Endothelial cell of umbilical vein (primary cell): ENCODE measurements at regions not wholly inside any gene's neighbourhood (a gene's known extent, or its start where the extent isn't known, plus 50 kb on each side); places are given as distances from the start of the nearest gene placed in this dataset.

Experiments
- BruUV-seq: library from RNA; stranded (reverse); fragments of 400-500 nt; replicated peaks from 2 replicates; lab custom pipeline; 2021; lab: Mats Ljungman, UMichigan
- CTCF ChIA-PET: fragments of 300-600, 350-600 bp; sonication (Branson Sonifier 250); formaldehyde crosslinking; loops from one replicate; lab custom pipeline; 2021; ENCODE audit warnings: antibody characterized with exemption, inconsistent platforms; lab: Charles Lee
- POLR2A ChIA-PET: fragments of 300-600, 350-600 bp; sonication (Branson Sonifier 250); formaldehyde crosslinking; loops from one replicate; lab custom pipeline; 2021; ENCODE audit warnings: antibody characterized with exemption, inconsistent platforms; lab: Charles Lee
- DNase-seq: peaks from one replicate; pipeline ENCODE4 v3.0.0-alpha.2; 2011; ENCODE audit warnings: low read depth, low spot score
- FAIRE-seq: peaks from 2 replicates; lab custom pipeline; 2011; peaks lifted over from hg19 to GRCh38; lab: Jason Lieb, UNC
- H2AFZ ChIP-seq: 2 replicates; pipeline ENCODE4 v1.6.0; 2012; ENCODE audit warnings: low read depth, low read length, control low read depth, inconsistent platforms
- H3K27ac ChIP-seq: 2 replicates; pipeline ENCODE4 v1.5.1; 2011; ENCODE audit warnings: low read depth, mild to moderate bottlenecking, control low read depth, low read length, moderate library complexity; ENCODE audit not compliant: insufficient read depth
- H3K27me3 ChIP-seq, 2 experiments: 2 replicates each; pipeline versions ENCODE4 v1.6.0 to v1.6.1; 2011; ENCODE audit warnings: low read length in 2 of 2, mixed read lengths in 1 of 2; ENCODE audit not compliant: control insufficient read depth in 2 of 2, insufficient read depth in 2 of 2
- H3K36me3 ChIP-seq, 2 experiments: 2 replicates in 1 of 2; 3 replicates in 1 of 2; pipeline ENCODE4 v1.5.1; 2011; ENCODE audit warnings: low read length in 2 of 2, mild to moderate bottlenecking in 1 of 2, moderate library complexity in 1 of 2; ENCODE audit not compliant: control insufficient read depth in 2 of 2, insufficient read depth in 2 of 2; ENCODE audit errors: extremely low read depth in 1 of 2
- H3K4me1 ChIP-seq: 3 replicates; pipeline ENCODE4 v1.5.1; 2011; ENCODE audit warnings: mild to moderate bottlenecking, low read length; ENCODE audit not compliant: control insufficient read depth, insufficient read depth; ENCODE audit errors: extremely low read depth
- H3K4me2 ChIP-seq: 2 replicates; pipeline ENCODE4 v1.6.1; 2011; ENCODE audit warnings: low read length, control low read depth, mixed read lengths; ENCODE audit not compliant: insufficient read depth
- H3K4me3 ChIP-seq, 3 experiments: fragments of 200-600 bp in 1 of 3; sonication (generic), shearing (Covaris generic) in 1 of 3; replicated peaks in 1 of 3; 2 replicates each; pipeline ENCODE4 v1.5.1; 2011 to 2016; ENCODE audit warnings: control low read depth in 3 of 3, low read length in 3 of 3, mild to moderate bottlenecking in 2 of 3, inconsistent platforms in 1 of 3, low read depth in 1 of 3, moderate library complexity in 1 of 3; ENCODE audit not compliant: insufficient read depth in 1 of 3
- H3K79me2 ChIP-seq: 2 replicates; pipeline ENCODE4 v1.6.0; 2012; ENCODE audit warnings: low read length, inconsistent platforms; ENCODE audit not compliant: control insufficient read depth, insufficient read depth
- H3K9ac ChIP-seq: replicated peaks from 2 replicates; pipeline ENCODE3; 2011; ENCODE audit warnings: low read length, control low read depth; ENCODE audit not compliant: insufficient read depth; ENCODE audit errors: extremely low read depth
- H3K9me1 ChIP-seq: replicated peaks from 3 replicates; pipeline ENCODE4 v1.6.0; 2011; ENCODE audit warnings: mild to moderate bottlenecking, low read length; ENCODE audit not compliant: control insufficient read depth, insufficient read depth; ENCODE audit errors: extremely low read depth
- H3K9me3 ChIP-seq: replicated peaks from 2 replicates; pipeline ENCODE4 v1.5.1; 2012; ENCODE audit warnings: low read length, inconsistent platforms; ENCODE audit not compliant: control insufficient read depth, insufficient read depth
- H4K20me1 ChIP-seq: replicated peaks from 2 replicates; pipeline ENCODE3; 2011; ENCODE audit warnings: mild to moderate bottlenecking, low read length; ENCODE audit not compliant: control insufficient read depth, insufficient read depth; ENCODE audit errors: extremely low read depth
- CTCF ChIP-seq, 2 donors: IDR thresholded peaks; 1 replicate in 1 of 2; 2 replicates in 1 of 2; pipeline ENCODE4 v1.5.1; 2011; ENCODE audit warnings: low read length in 2 of 2, mild to moderate bottlenecking in 2 of 2, moderate library complexity in 2 of 2, control low read depth in 1 of 2, inconsistent platforms in 1 of 2, low read depth in 1 of 2; ENCODE audit not compliant: insufficient read depth in 1 of 2; ENCODE audit errors: extremely low read depth in 1 of 2
- EZH2 ChIP-seq: IDR thresholded peaks from 2 replicates; pipeline ENCODE4 v1.6.1; 2012; ENCODE audit warnings: borderline replicate concordance, low read depth, mild to moderate bottlenecking, moderate library complexity, low read length, inconsistent platforms; ENCODE audit not compliant: severe bottlenecking
- FOS ChIP-seq: IDR thresholded peaks from 2 replicates; pipeline ENCODE4 v1.6.1; 2011; ENCODE audit warnings: mild to moderate bottlenecking, low read length, moderate library complexity, borderline replicate concordance; ENCODE audit not compliant: insufficient read depth
- GATA2 ChIP-seq: IDR thresholded peaks from 2 replicates; pipeline ENCODE4 v1.7.0; 2011; ENCODE audit warnings: low read depth, mild to moderate bottlenecking, moderate library complexity, mixed read lengths, low read length; ENCODE audit not compliant: insufficient read length, insufficient read depth
- JUN ChIP-seq: IDR thresholded peaks from 2 replicates; pipeline ENCODE4 v1.6.1; 2011; ENCODE audit warnings: borderline replicate concordance, low read depth; ENCODE audit not compliant: insufficient read length, insufficient read depth
- MYC ChIP-seq: IDR thresholded peaks from one replicate; pipeline ENCODE4 v1.6.1; 2011; ENCODE audit warnings: mild to moderate bottlenecking, low read depth, low read length
- POLR2A ChIP-seq: IDR thresholded peaks from 2 replicates; pipeline ENCODE4 v1.6.1; 2012; ENCODE audit warnings: low read depth, mild to moderate bottlenecking, control low read depth, low read length
- POLR2AphosphoS5 ChIP-seq: IDR thresholded peaks from 2 replicates; pipeline ENCODE4 v1.6.1; 2012; ENCODE audit warnings: low read depth, mild to moderate bottlenecking, control low read depth, low read length, moderate library complexity; ENCODE audit not compliant: insufficient read depth
- dilution Hi-C: fragments of 300-500 bp; cut with MboI; formaldehyde crosslinking; loops from one replicate; pipeline ENCODE4 v1.15.0; 2019; ENCODE audit warnings: low sequenced_read_pairs; ENCODE audit not compliant: extremely low pct_ligation_motif_present
- intact Hi-C: fragments of 100-400 bp; cut with micrococcal nuclease; formaldehyde crosslinking; loops from one replicate; pipeline ENCODE4 v1.10.0; 2022
- TF ChIP-seq, protein P1 (sequence below): IDR thresholded peaks from 2 replicates; pipeline ENCODE4 v1.6.1; 2011; ENCODE audit not compliant: insufficient read depth, insufficient read length

GRCh38 chr2:234835738-234836137 is 116.1 kb upstream of the SH3BP4 start:
- ChIA-PET POLR2A (no interaction called here), CTCF (interaction anchor here (2.1 kb wide), 1 partner anchor 12 kb away, joined by 7 read pairs; no protein-coding TSS in a partner anchor)
- H3K27ac ChIP-seq, result no peak overlapping the region

More at GRCh38 chr2:234835738-234836137, 116.1 kb upstream of the SH3BP4 start:
- no peak overlapping the region for H3K4me3 ChIP-seq
- H3K36me3 ChIP-seq, result no peaks in the 10 kb centered on the region
- H3K27me3 ChIP-seq, result no peaks in the 10 kb centered on the region
- no peaks in the 10 kb centered on the region for H4K20me1 ChIP-seq
- H3K79me2 ChIP-seq, result no peaks in the 10 kb centered on the region
- FAIRE-seq (no peak), DNase-seq (no peak)
- no peak overlapping the region for H2AFZ ChIP-seq
- intact Hi-C loops, result no loop called here
- TF ChIP-seq FOS, result no peak
- no peak for TF ChIP-seq POLR2A
- no peak for TF ChIP-seq JUN
- TF ChIP-seq POLR2AphosphoS5, result no peak
- TF ChIP-seq MYC, result no peak
- no peak for TF ChIP-seq CTCF (IDR thresholded peaks at IDR 0.05; ENCODE audit: extremely low read depth in 1 of 2, insufficient read depth in 1 of 2, low read depth in 1 of 2, low read length in 2 of 2)
- no peak for TF ChIP-seq GATA2
- TF ChIP-seq, protein P1, sequence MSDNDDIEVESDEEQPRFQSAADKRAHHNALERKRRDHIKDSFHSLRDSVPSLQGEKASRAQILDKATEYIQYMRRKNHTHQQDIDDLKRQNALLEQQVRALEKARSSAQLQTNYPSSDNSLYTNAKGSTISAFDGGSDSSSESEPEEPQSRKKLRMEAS, result no peak
- no peak for TF ChIP-seq EZH2
- no peak overlapping the region for H3K9ac ChIP-seq
- no peaks in the 10 kb centered on the region for H3K9me1 ChIP-seq
- peaks cover 12% of the 10 kb centered on the region for H3K4me1 ChIP-seq
- dilution Hi-C loops, result no loop called here
- no peaks in the 10 kb centered on the region for H3K9me3 ChIP-seq
- no TSS peak for BruUV-seq
- H3K4me2 ChIP-seq, result no peak overlapping the region
